NB4 (cell line): ENCODE measurements at regions not wholly inside any gene's neighbourhood (a gene's known extent, or its start where the extent isn't known, plus 50 kb on each side); places are given as distances from the start of the nearest gene placed in this dataset.

Experiments
- CTCF ChIP-seq: IDR thresholded peaks from one replicate; pipeline ENCODE4 v1.5.1; 2012; ENCODE audit warnings: low read depth, low read length
- POLR2A ChIP-seq: IDR thresholded peaks from 2 replicates; pipeline ENCODE4 v1.6.1; 2011; ENCODE audit warnings: mild to moderate bottlenecking; ENCODE audit not compliant: insufficient read length; ENCODE audit errors: extremely low read depth

DNA sequence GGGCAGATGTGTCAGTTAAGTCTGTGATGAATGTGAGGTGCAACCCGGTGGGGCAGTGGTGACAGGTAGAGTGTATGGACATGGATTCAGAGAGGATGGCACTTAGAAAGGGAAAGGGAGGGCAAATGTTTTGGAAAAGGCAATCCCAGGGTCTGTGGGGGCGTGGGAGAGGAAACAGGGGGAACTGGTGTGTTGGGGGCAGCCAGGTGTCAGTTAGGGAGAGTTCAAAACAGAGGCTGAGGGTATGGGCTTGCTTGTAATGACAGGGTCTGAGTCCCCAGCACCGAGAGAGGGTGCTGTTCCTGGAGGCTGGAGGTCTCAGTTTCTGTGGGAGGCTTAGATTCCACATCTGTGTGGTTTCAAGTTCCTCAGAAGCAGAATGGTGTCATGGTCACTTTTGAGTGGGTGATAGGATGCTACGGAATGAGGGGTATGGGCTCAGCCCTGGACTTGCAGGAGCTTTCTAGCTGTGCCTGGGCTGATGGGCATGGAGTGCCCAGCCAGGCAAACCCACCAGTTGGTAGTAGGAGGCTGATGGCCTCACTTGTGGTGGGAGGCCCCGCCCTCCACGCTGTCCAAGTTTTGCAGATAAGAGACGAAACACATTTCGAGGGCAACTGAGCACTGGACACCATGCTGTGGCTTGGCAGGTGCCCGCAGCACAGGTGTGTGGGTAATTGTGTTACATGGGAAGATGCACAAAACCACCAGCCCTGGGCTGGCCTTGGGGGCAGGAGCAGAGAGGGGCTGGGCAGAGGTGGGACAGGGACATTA lies 209.4 kb downstream of the RPLP1 start:
- TF ChIP-seq CTCF (no peak), POLR2A (no peak)
